Right renal pelvis (tissue), 4 donors: ENCODE measurements at regions not wholly inside any gene's neighbourhood (a gene's known extent, or its start where the extent isn't known, plus 50 kb on each side); places are given as distances from the start of the nearest gene placed in this dataset.
"Not testable (repeated sequence)": the region's sequence is repeated elsewhere in the genome, so short reads cannot be mapped to it uniquely, and the experiment has no call there.

Source experiments
- DNase-seq, 4 donors: peaks; one replicate each; pipeline ENCODE4 v3.0.0-alpha.2; 2013; ENCODE audit warnings: low read depth in 4 of 4, low spot score in 3 of 4, missing footprints in 1 of 4

- no peak for DNase-seq
These were observed 211.6 kb upstream of the ZNF184 start for GRCh38 chr6:27684264-27685211.

- no peak for DNase-seq
These were observed 207.2 kb upstream of the ZNF184 start for GRCh38 chr6:27679964-27680694.

- DNase-seq = no peak
These were observed 206.5 kb upstream of the ZNF184 start for GRCh38 chr6:27679308-27679963.

- DNase-seq = no peak
These were observed 205.6 kb upstream of the ZNF184 start for GRCh38 chr6:27678469-27678868.

- no peak for DNase-seq
These were observed 202.0 kb upstream of the ZNF184 start for GRCh38 chr6:27674882-27675281.

GRCh38 chr6:27672113-27672799 lies 199.4 kb upstream of the ZNF184 start:
- DNase-seq = no peak

GRCh38 chr6:27669624-27670301 lies 196.9 kb upstream of the ZNF184 start:
- DNase-seq = no peak

GRCh38 chr6:27669295-27669623 lies 196.4 kb upstream of the ZNF184 start:
- no peak for DNase-seq

- DNase-seq = no peak
These were observed 195.8 kb upstream of the ZNF184 start for GRCh38 chr6:27668442-27669294.

GRCh38 chr6:27667657-27668441 lies 194.9 kb upstream of the ZNF184 start:
- no peak for DNase-seq

GRCh38 chr6:27667016-27667656 lies 194.2 kb upstream of the ZNF184 start:
- no peak for DNase-seq

- no peak for DNase-seq
These were observed 189.9 kb upstream of the ZNF184 start for GRCh38 chr6:27662769-27663168.

- DNase-seq = not testable (repeated sequence)
These were observed 189.3 kb upstream of the ZNF184 start for GRCh38 chr6:27662212-27662611.

GRCh38 chr6:27653143-27653825 lies 180.4 kb upstream of the ZNF184 start:
- DNase-seq = not testable (repeated sequence)

GRCh38 chr6:27651371-27651732 lies 178.4 kb upstream of the ZNF184 start:
- DNase-seq = no peak

GRCh38 chr6:27650620-27651370 lies 177.9 kb upstream of the ZNF184 start:
- no peak for DNase-seq

GRCh38 chr6:27644528-27644927 lies 171.6 kb upstream of the ZNF184 start:
- no peak for DNase-seq
